HG03175 (cell line): ENCODE measurements at regions not wholly inside any gene's neighbourhood (a gene's known extent, or its start where the extent isn't known, plus 50 kb on each side); places are given as distances from the start of the nearest gene placed in this dataset.

Experiments
- ATAC-seq: cut with Tn5 transposase; IDR thresholded peaks from one replicate; pipeline ENCODE4 v1.9.1; 2021; ENCODE audit warnings: mild to moderate bottlenecking, moderate library complexity; ENCODE audit not compliant: unreplicated experiment

GRCh38 chr20:50369225-50370035 is 140.8 kb upstream of the PTPN1 start:
- ATAC-seq: no peak

DNA sequence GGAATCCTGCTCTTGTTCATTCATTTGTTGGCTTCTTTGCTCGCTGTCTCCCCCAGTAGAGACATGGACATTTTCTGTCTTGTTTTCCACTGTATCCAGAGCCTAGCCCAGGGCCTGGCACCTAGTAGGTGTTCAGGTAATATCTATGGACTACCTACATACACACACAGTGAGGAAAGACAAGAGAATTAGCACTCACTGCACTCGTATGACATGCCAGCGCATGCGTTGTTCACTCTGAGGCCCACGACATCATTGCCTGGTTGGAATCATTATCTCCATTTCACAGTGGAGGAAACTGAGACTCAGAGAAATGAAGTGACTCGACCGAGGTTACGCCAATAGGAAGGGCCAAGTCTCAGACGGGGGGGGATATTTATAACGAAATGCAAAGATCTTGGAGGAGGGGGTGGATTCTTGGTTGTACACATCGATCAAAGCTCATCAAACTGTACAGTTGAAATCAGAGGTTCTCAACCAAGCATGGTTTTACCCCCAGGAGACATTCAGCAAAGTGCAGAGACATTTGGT is 140.1 kb upstream of the PTPN1 start:
- no peak for ATAC-seq

GRCh38 chr20:50371878-50372769 is 138.1 kb upstream of the PTPN1 start:
- no peak for ATAC-seq

DNA sequence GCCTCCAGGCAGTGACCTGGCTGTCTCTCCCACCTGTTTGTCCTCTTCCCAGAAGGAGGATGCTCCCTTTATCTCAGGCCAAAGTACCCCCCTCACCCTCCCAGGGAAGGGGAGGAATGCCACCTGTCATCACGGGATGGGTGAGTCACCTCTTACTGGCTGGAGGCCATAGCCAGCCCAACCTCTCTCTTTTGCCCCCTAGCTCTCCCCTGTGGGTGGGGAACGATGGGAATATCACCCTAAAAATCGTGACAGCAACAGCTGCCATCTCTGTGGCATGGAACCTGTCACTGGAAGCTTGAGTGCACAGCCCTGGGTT is 137.5 kb upstream of the PTPN1 start:
- ATAC-seq: no peak

DNA sequence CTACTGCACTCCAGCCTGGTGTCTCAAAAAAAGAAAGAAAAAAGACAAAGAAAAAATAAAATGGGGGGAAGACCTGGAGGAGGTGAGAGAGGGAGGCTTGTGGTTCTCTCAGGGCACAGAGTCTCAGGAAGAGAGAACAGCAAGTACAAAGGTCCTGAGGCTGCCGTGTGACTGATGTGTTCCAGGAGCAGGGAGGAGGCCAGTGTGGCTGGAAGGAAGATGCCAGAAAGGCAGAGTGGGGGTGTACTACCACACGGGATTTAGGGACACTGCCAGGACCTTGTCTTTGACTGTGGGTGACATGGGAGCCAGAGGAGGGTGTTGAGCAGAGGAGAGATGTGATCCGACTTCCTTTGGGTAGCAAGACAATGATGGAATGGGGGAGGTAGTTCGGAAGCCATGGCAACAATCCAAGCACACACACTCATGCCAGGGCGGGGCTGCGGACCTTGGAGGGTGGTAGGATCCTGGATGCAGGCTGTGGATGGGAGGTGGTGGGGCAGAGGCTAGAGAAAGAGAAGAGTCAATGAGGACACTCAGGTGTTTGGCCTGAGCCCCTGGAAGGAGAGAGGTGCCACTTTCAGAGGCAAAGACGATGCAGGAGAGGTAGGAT is 136.4 kb upstream of the PTPN1 start:
- ATAC-seq: no peak

GRCh38 chr20:50374541-50375078 is 135.6 kb upstream of the PTPN1 start:
- no peak for ATAC-seq

DNA sequence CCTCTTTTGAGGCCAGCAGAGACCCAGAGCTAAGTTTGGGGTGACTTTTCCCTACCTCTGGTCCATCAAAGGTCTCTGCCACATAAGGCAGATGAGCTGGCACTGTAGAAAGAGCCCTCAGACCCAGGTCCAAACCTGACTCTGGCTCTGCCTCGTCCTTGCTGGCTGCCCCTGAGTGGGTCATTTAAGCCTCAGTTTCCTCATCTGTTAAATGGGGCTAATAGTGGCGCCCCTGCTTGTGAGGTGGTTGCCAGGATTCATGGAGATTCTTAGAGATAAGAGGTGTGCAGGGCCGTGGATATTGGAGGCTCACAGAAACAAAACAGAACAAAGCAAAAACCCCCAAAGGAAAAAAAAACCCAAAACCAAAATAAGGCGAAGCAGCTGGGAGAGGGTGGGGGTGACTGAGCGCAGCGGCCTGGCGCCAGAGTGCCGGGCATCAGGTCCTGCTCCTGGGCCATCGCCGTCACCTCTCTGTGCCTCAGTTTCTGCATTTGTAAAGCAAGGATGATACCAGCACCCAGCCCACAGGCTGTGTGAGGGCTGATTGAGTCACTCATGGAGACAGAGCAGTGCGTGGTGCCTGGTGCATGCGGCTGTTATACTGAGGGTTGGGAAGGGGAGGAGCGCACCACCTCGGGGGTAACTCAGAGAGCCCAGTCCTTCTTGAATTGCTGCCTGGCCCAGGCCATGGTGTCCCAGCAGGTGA is 133.8 kb upstream of the PTPN1 start:
- ATAC-seq: no peak

DNA sequence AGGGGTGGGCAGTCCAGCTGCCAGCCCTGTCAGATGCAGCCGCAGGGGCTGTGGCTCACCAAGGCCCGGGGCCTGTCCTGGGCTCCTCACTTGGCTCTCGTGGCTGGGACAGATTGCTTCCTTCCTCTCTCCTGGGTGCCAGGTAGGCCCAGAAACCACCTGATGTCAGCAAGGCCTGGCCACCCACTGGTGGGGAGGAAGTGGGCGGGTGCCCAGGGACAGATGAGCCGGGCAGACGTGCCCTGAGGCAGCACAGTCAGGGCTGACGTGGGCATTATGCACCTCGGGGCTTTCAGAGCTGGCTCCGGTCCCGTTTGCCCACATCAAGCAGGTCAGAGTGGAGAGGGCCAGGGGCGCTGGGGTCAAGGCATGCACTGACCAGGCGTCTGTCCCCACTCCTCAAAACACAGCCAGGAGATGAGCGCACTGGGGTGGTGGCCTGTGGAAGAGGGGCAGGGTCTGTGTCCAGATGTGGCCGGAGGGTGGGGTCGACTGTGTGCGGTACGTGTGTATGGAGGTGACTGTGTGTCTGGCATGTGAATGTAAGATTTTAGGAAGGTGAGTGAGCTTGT is 133.2 kb upstream of the PTPN1 start:
- ATAC-seq: no peak

DNA sequence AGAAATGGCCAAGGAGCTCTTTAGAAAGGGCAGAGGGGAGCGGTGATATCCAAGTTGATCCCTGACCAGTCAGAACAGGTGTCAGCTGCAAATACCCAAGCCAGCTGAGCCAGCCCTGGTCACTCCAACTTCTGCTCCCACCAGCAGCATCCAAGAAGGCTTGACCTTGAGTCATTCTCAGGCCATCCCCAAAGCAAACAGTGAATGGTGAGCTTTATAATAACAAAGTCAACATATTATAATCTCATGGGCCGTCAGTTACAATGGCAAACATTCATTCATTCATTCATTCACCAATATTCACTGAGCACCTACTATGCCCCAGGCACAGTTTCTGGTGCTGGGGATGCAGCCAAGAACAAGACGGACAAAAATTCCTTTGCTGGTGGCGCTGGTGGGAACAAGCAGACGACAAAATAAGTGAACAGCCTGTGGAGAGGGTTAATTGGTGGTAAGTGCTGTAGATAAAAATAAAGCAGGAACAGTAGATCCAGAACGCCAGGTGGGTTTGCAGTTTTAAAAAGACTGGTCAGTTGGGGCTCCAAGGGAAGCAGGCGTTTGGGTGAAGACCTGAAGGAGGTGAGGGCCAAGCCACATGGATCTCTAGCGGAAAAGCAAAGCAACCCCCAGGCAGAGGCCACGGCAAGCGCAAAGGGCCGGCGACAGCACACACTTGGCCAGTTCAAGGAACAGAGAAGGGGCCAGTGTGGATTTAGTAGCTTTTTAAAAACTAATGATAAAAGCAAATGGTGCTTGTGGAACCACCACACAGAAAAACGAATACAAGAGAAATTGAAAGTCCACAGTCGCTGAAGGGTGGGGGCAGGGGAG is 131.8 kb upstream of the PTPN1 start:
- ATAC-seq: no peak

DNA sequence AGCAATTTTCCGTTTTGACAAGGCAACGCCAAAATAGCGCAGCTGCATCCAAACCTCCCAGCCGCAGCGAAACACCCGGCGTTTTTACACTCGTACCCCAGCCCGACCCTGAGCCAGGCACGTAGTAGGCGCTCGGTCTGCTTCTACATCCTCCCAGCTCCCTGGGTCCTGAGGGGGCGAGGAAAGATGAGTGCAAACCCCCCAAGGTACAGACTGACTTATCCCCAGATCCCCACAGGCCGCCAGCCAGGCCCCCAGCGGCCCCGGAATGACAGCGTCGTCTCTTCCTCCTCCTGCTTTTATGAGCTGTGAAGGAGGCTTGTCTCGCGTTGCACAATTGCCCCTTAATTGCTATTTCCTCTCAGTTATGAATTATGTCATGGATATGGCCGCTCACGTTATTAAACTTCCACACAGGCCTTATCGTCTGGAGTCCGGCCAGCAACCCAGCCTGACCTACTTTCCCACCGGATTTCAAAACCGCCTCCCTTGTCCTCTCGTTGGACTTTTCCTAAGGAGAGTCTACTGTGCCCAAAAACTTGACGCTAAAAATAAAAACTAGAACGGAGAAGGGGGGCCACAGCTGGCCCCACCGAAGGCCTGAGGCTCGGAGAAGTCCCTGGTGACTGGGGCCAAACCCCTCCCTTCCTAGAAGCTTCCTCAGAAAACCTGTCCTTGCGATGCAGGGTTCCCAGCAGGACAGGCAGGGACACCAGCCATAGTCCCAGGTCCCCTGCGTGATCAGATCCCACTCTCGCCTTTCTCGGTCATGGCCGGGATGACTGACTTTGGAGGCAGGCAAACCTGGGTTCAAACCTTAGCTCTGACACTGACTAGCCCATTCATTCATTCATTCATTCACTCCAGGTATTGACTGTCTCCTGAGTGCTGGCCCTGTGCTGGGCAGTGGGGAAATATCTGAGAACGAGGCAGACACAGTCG is 130.9 kb upstream of the PTPN1 start:
- ATAC-seq: no peak

- no peak for ATAC-seq
Measured at GRCh38 chr20:50379991-50380696, 130.0 kb upstream of the PTPN1 start.

DNA sequence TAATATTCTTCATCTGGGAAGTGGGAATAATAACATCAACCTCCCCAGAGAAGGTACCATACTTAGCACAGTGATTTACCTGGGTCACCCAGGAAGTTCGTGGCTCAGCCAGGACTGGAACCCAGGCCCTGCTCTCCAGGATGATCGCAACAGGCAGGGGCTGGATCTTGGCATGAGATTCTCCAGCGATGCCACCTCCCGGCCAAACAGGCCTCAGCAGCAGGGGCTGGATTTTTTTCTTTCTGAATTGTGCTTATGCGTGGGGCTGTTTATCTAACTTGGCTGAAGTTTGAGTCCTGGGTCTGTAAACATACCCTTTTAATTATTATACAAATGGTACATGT is 129.5 kb upstream of the PTPN1 start:
- ATAC-seq: no peak

DNA sequence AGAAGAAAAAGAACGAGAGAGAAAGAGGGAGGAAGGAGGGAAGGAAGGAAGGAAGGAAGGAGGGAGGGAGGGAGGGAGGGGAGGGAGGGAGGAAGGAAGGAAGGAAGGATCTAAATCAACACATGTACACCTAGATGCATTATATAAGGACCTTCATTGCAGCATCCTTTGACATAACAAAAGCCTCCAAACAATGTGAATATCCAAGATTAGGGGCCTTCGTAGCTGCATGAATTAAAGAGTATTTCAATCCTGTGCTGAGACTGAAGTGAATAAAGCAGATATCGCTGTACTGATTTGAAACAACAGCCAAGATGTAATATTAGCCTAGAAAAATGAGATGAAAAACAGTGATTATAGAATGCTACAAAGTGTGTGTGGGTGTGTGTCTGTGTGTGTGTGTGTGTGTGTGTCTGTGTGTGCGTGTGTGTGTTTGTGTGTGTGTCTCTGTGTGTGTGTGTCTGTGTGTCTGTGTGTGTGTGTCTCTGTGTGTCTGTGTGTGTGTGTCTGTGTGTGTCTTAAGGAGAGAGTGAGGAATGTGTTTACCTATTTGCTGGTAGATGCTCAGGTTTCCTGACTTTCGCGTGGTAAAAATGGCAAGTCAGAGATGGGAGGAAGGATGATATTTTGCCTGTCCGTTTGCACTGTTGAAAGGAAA is 129.0 kb upstream of the PTPN1 start:
- no peak for ATAC-seq

DNA sequence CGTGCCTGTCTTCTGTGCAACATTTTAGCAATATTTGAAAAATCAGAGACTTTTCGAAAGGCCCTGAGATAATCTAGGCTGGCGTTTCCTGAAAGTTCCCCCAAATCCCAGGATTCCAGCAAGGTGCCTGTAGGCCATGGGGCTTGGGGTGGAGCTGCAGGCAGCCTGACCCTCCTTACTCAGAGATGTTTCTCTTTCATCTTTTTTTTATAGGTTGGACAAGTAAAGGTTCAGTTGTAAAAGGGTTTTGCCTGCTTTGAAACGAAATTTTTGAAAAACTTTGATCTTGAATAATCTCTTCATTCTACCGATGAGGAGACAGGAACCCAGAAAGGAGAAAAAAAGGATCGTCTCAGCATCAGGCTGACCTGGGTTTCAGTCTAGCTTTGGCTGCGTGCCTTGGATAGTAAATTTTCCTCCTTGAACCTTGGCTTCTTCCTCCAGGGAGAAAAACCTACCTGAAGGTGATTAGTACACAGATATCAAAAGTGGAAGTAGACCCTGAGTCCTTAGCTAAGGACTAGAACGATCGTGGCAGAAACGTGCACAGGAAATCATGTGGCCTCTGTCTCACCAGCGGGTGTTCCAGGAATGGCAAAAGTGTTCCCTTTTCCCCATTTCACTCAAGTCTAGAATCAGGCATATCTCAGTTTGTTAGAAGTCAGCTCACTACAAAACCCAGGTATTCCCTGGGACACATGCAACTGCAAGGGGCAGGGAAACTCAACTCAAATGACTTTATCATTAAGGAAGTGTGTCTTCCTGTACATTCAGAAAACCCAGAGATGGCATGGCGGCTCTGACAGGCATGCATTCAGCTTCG is 128.2 kb upstream of the PTPN1 start:
- ATAC-seq: no peak

DNA sequence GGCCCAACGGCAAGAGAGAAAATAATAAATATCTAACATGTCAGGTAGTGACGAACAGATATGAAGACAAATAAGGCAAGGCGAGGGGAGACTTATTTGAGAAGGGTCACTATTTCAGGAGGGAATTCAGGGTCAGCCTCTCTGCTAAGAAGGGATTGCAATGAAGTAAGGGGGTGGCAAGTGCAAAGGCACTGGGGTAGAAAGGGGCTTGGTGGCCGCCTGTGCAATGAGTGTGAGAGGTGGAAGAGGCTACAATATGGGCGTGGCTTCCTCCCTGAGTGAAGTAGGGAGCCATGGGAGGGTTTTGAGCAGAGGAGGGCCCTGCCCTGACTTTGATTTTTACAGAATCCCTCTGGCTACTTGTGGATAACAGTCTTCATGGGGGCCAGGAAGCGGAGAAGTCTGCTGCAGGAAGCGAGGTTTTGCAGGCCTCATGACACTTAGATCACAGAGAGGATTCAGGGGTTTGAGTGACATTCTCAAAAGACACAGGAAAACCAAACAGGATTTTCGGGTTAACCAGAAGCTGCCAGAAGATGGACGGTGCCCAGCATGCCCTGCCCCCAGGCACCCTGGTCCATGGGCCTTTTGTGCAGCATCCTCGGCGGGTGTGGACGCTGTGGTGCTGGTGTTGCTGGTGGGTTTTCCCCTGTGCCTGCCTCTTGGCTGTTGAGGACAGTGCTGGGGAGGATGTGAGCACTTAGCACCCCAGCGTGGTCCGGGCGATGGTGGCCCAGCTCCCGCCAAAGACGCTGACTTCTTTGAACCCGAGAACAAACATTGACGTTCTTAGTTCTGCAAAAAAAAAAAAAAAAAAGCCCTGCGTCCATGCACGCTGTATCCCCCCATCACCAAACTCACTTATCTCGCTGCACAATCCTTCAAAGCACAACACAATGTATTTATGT is 124.2 kb upstream of the PTPN1 start:
- ATAC-seq: no peak

DNA sequence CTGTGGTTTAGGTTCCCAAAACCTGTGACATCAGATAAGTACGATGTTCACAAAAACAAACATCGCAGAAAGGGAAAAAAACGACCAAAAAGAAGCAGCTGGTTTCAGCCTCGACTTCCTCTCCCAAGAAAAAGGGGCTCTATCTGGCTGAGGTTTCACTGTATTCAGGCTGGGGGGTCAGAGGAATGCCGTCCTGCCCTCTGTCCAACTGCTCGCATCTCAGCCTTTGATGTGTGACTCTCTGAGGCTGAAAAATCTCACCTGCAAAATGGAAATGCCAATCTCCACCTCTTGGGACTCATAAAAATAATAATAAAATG is 123.6 kb upstream of the PTPN1 start:
- ATAC-seq: no peak
